ENCODE measurements at regions not wholly inside any gene's neighbourhood (a gene's known extent, or its start where the extent isn't known, plus 50 kb on each side); places are given as distances from the start of the nearest gene placed in this dataset.

DNA sequence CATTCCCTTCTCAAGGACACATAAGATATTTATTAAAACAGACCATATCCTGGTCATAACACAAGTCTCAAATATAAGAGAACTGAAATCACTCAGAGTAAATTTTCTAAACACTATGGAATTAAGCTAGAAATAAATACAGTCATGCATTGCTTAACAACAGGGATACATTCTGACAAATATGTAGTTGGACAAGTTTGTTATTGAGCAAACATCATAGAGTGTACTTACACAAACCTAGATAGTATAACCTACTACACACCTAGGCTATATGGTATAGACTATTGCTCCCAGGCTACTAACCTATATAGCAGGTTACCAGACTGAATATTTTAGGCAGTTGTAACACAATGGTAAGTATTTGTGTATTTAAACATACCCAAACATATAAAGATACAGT, 104.0 kb downstream of the MIS18A start:
- Histone ChIP-seq H3K27ac (no peak overlapping the region), H3K9ac (ENCODE audit: insufficient read length) (no peak overlapping the region), H3K9me3 (ENCODE audit: low read depth, low read length) (no peaks in the 10 kb centered on the region), H3K4me3 (no peak overlapping the region), H3K36me3 (ENCODE audit: insufficient read depth, low read length) (no peaks in the 10 kb centered on the region)
- TF ChIP-seq FOXP2 (optimal IDR thresholded peaks at IDR 0.05; ENCODE audit: control extremely low read depth, extremely low read length, insufficient read depth) (no peak), POLR2AphosphoS5 (IDR thresholded peaks at IDR 0.05; ENCODE audit: borderline replicate concordance, low read depth, low read length) (no peak), EZH2 (IDR thresholded peaks at IDR 0.05) (no peak)
- DNase-seq (ENCODE audit: low read depth, low spot score) = no peak

GRCh38 chr21:32173121-32173724, 105.6 kb downstream of the MIS18A start:
- no peak overlapping the region for H3K27ac ChIP-seq
- no peak for DNase-seq (ENCODE audit: low read depth, low spot score)

GRCh38 chr21:32172106-32172505, 106.7 kb downstream of the MIS18A start:
- Histone ChIP-seq H3K9ac (ENCODE audit: insufficient read length) (no peak overlapping the region), H3K9me3 (ENCODE audit: low read depth, low read length) (no peaks in the 10 kb centered on the region), H3K4me3 (no peak overlapping the region), H3K27ac (no peak overlapping the region), H3K36me3 (ENCODE audit: insufficient read depth, low read length) (no peaks in the 10 kb centered on the region)
- TF ChIP-seq EZH2 (IDR thresholded peaks at IDR 0.05) (no peak), FOXP2 (optimal IDR thresholded peaks at IDR 0.05; ENCODE audit: control extremely low read depth, extremely low read length, insufficient read depth) (no peak), POLR2AphosphoS5 (IDR thresholded peaks at IDR 0.05; ENCODE audit: borderline replicate concordance, low read depth, low read length) (no peak)
- DNase-seq (ENCODE audit: low read depth, low spot score) = no peak

More at GRCh38 chr21:32173121-32173724, 105.6 kb downstream of the MIS18A start:
- Histone ChIP-seq H3K4me3 (no peak overlapping the region), H3K9ac (ENCODE audit: insufficient read length) (no peak overlapping the region), H3K36me3 (ENCODE audit: insufficient read depth, low read length) (no peaks in the 10 kb centered on the region), H3K9me3 (ENCODE audit: low read depth, low read length) (no peaks in the 10 kb centered on the region)
- TF ChIP-seq POLR2AphosphoS5 (IDR thresholded peaks at IDR 0.05; ENCODE audit: borderline replicate concordance, low read depth, low read length) (no peak), FOXP2 (optimal IDR thresholded peaks at IDR 0.05; ENCODE audit: control extremely low read depth, extremely low read length, insufficient read depth) (no peak), EZH2 (IDR thresholded peaks at IDR 0.05) (no peak)

DNA sequence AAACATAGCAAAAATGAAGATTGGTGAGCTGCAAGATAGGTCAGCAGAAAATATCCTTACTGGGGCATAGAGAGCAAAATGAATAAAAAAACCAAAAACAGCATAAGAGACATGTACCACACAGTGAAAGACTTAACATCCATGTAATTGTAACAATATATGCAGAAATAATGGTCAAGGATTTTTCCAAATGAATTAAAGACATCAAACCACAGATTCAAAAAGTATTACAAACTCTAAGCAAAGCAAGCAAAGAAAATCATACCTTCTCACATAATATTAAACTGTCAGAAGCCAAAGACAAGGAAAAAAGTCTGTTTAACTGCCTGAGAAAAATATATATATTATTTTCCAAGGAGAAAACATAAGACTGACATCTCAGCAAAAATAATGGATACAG, 111.3 kb downstream of the MIS18A start:
- Histone ChIP-seq H3K36me3 (ENCODE audit: insufficient read depth, low read length) (no peaks in the 10 kb centered on the region), H3K9ac (ENCODE audit: insufficient read length) (no peak overlapping the region), H3K4me3 (no peak overlapping the region), H3K9me3 (ENCODE audit: low read depth, low read length) (no peaks in the 10 kb centered on the region), H3K27ac (no peak overlapping the region)
- no peak for DNase-seq (ENCODE audit: low read depth, low spot score)
- no peak for TF ChIP-seq POLR2AphosphoS5 (IDR thresholded peaks at IDR 0.05; ENCODE audit: borderline replicate concordance, low read depth, low read length)
- TF ChIP-seq FOXP2 (optimal IDR thresholded peaks at IDR 0.05; ENCODE audit: control extremely low read depth, extremely low read length, insufficient read depth) = no peak
- no peak for TF ChIP-seq EZH2 (IDR thresholded peaks at IDR 0.05)

GRCh38 chr21:32163386-32163785, 115.5 kb downstream of the MIS18A start:
- H3K9ac ChIP-seq (ENCODE audit: insufficient read length) = no peak overlapping the region
- no peaks in the 10 kb centered on the region for H3K36me3 ChIP-seq (ENCODE audit: insufficient read depth, low read length)
- no peak overlapping the region for H3K4me3 ChIP-seq
- no peaks in the 10 kb centered on the region for H3K9me3 ChIP-seq (ENCODE audit: low read depth, low read length)
- no peak overlapping the region for H3K27ac ChIP-seq
- DNase-seq (ENCODE audit: low read depth, low spot score) = no peak
- TF ChIP-seq EZH2 (IDR thresholded peaks at IDR 0.05) (no peak), POLR2AphosphoS5 (IDR thresholded peaks at IDR 0.05; ENCODE audit: borderline replicate concordance, low read depth, low read length) (no peak), FOXP2 (optimal IDR thresholded peaks at IDR 0.05; ENCODE audit: control extremely low read depth, extremely low read length, insufficient read depth) (no peak)

GRCh38 chr21:32162727-32163320, 116.0 kb downstream of the MIS18A start:
- TF ChIP-seq EZH2 (IDR thresholded peaks at IDR 0.05) = no peak
- no peak for TF ChIP-seq POLR2AphosphoS5 (IDR thresholded peaks at IDR 0.05; ENCODE audit: borderline replicate concordance, low read depth, low read length)
- TF ChIP-seq FOXP2 (optimal IDR thresholded peaks at IDR 0.05; ENCODE audit: control extremely low read depth, extremely low read length, insufficient read depth) = no peak
- no peak overlapping the region for H3K27ac ChIP-seq

GRCh38 chr21:32155226-32155625, 123.6 kb downstream of the MIS18A start:
- DNase-seq (ENCODE audit: low read depth, low spot score) = no peak
- Histone ChIP-seq H3K36me3 (ENCODE audit: insufficient read depth, low read length) (no peaks in the 10 kb centered on the region), H3K9me3 (ENCODE audit: low read depth, low read length) (no peaks in the 10 kb centered on the region), H3K4me3 (no peak overlapping the region), H3K27ac (no peak overlapping the region), H3K9ac (ENCODE audit: insufficient read length) (no peak overlapping the region)
- TF ChIP-seq EZH2 (IDR thresholded peaks at IDR 0.05) (no peak), FOXP2 (optimal IDR thresholded peaks at IDR 0.05; ENCODE audit: control extremely low read depth, extremely low read length, insufficient read depth) (no peak), POLR2AphosphoS5 (IDR thresholded peaks at IDR 0.05; ENCODE audit: borderline replicate concordance, low read depth, low read length) (no peak)

More at GRCh38 chr21:32162727-32163320, 116.0 kb downstream of the MIS18A start:
- H3K36me3 ChIP-seq (ENCODE audit: insufficient read depth, low read length) = no peaks in the 10 kb centered on the region
- no peak overlapping the region for H3K9ac ChIP-seq (ENCODE audit: insufficient read length)
- no peak for DNase-seq (ENCODE audit: low read depth, low spot score)
- H3K4me3 ChIP-seq = no peak overlapping the region
- no peaks in the 10 kb centered on the region for H3K9me3 ChIP-seq (ENCODE audit: low read depth, low read length)

- no peaks in the 10 kb centered on the region for H3K36me3 ChIP-seq (ENCODE audit: insufficient read depth, low read length)
- H3K4me3 ChIP-seq = no peak overlapping the region
- no peak for DNase-seq (ENCODE audit: low read depth, low spot score)
- no peak overlapping the region for H3K9ac ChIP-seq (ENCODE audit: insufficient read length)
- no peak overlapping the region for H3K27ac ChIP-seq
- TF ChIP-seq EZH2 (IDR thresholded peaks at IDR 0.05) (no peak), FOXP2 (optimal IDR thresholded peaks at IDR 0.05; ENCODE audit: control extremely low read depth, extremely low read length, insufficient read depth) (no peak), POLR2AphosphoS5 (IDR thresholded peaks at IDR 0.05; ENCODE audit: borderline replicate concordance, low read depth, low read length) (no peak)
- peaks cover 3% of the 10 kb centered on the region for H3K9me3 ChIP-seq (ENCODE audit: low read depth, low read length)
Observed at GRCh38 chr21:32147041-32147440, 131.8 kb downstream of the MIS18A start.

All from SK-N-MC (cell line).